ENCODE measurements at regions not wholly inside any gene's neighbourhood (a gene's known extent, or its start where the extent isn't known, plus 50 kb on each side); places are given as distances from the start of the nearest gene placed in this dataset.

DNA sequence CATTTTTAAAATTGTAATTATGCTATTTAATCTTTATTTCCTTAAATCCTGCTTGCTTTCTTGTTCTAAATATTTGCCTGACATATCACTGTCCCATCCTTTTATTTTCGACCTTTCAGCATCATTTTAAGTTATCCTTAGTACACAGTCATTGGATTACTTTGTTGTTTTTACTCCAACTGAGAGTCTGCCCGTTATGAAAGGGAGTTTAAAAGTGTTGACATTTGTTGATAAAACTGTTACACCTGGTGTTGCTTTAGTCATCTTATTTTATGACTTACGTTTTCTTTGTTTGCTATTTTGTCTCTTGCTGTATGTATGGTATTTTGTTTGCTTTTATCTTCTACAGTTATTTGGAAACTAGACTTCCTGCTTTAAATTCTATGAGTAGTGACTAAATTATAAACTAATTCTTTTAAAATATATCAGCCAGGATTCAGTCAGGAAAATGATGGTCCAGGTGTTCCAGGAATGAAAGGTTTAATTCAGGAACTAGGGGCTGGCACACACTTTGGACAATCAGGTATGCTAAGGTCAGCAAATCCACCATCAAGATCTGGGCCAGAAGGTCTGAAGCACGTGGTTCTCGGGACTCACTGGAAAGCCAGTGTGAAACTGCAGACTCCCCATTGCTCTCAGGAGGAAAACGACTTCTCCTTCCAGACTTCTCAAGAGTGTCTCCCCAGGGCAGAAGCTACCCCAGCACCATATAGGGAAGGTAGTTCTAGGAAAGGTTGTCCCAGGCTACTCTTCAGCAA is 86.0 kb downstream of the RASSF10 start:
- no peak overlapping the region for H3K27ac ChIP-seq (replicated peaks in 1 of 4)
- intact Hi-C loops (cut with DNase I) = no loop called here
- no peak overlapping the region for H3K4me3 ChIP-seq
- H3K36me3 ChIP-seq = no peaks in the 10 kb centered on the region
- TF ChIP-seq EP300 (IDR thresholded peaks at IDR 0.05) (no peak), POLR2AphosphoS5 (IDR thresholded peaks at IDR 0.05) (no peak), POLR2A (IDR thresholded peaks at IDR 0.05; ENCODE audit: low read depth) (no peak)
- TF ChIP-seq, protein P1, sequence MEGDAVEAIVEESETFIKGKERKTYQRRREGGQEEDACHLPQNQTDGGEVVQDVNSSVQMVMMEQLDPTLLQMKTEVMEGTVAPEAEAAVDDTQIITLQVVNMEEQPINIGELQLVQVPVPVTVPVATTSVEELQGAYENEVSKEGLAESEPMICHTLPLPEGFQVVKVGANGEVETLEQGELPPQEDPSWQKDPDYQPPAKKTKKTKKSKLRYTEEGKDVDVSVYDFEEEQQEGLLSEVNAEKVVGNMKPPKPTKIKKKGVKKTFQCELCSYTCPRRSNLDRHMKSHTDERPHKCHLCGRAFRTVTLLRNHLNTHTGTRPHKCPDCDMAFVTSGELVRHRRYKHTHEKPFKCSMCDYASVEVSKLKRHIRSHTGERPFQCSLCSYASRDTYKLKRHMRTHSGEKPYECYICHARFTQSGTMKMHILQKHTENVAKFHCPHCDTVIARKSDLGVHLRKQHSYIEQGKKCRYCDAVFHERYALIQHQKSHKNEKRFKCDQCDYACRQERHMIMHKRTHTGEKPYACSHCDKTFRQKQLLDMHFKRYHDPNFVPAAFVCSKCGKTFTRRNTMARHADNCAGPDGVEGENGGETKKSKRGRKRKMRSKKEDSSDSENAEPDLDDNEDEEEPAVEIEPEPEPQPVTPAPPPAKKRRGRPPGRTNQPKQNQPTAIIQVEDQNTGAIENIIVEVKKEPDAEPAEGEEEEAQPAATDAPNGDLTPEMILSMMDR (IDR thresholded peaks at IDR 0.05) = no peak
- DNase-seq (ENCODE audit: extremely low spot score) = no peak
- no peaks in the 10 kb centered on the region for H3K9me3 ChIP-seq
- no peaks in the 10 kb centered on the region for H3K27me3 ChIP-seq
- no peaks in the 10 kb centered on the region for H3K4me1 ChIP-seq
- WGBS = 56% methylated on average over 6 of the region's 6 CpGs

DNA sequence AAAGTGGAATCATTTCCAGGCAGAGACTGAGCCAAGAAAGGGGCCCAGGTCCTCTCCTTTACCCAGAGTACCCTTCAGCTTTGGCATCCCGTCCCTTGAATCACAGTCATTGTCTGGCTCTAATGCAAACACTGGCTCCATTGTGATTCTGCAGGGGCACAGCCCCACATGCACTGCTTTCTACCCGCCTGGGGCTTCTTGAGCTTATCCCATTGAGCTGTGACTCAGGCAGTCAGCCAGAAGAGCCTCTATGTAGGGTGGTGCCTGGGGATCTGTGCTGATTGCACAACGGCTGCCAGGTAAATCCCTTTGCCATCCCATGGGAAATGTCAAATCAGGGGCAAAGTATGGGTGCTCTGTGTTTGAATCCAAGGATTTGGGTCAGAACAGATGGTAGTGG is 88.9 kb downstream of the RASSF10 start:
- intact Hi-C loops (cut with DNase I) = no loop called here
- TF ChIP-seq POLR2AphosphoS5 (IDR thresholded peaks at IDR 0.05) (no peak), EP300 (IDR thresholded peaks at IDR 0.05) (no peak), POLR2A (IDR thresholded peaks at IDR 0.05; ENCODE audit: low read depth) (no peak)
- TF ChIP-seq, protein P1 (IDR thresholded peaks at IDR 0.05) = no peak
- Histone ChIP-seq H3K27me3 (no peaks in the 10 kb centered on the region), H3K4me1 (no peaks in the 10 kb centered on the region), H3K27ac (replicated peaks in 1 of 4) (no peak overlapping the region), H3K36me3 (no peaks in the 10 kb centered on the region), H3K9me3 (no peaks in the 10 kb centered on the region), H3K4me3 (no peak overlapping the region)
- WGBS = 89% methylated on average over 3 of the region's 3 CpGs
- peak; percentile 74 for DNase-seq (ENCODE audit: extremely low spot score)

DNA sequence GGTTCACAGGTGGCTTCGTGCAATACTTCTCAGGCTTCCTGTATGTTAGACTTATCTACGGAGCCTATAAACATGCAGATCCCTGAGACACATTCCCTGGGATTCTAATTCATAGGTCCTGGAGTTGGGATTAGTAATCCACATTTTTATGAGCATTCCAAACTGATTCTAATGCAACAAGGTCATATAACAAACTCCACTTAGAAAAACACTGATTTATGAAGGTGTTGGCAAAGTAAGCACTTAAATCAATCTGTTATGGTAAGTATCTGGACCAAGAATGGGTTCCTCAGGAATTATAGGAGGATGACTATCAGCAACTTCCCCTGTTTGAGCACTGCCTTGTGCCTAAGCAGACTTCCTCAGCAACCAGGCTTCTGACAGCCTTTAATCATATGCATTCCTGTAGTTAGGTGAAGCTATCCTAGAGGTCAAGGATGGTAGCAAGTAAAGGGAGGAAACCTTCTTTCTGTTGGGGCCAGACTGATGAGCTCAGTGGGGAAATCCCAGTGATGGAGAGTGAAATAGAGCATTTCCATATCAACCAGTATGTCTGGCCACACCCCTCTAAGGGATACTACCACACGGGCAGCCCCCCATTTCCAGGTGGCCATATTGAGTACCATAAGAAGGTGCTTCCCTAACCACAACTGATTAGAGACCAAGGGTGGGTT is 89.6 kb downstream of the RASSF10 start:
- Histone ChIP-seq H3K36me3 (no peaks in the 10 kb centered on the region), H3K27ac (replicated peaks in 1 of 4) (no peak overlapping the region), H3K27me3 (no peaks in the 10 kb centered on the region), H3K4me1 (no peaks in the 10 kb centered on the region), H3K9me3 (no peaks in the 10 kb centered on the region), H3K4me3 (no peak overlapping the region)
- WGBS = 86% methylated on average over 3 of the region's 3 CpGs
- peak; percentile 55 for DNase-seq (ENCODE audit: extremely low spot score)
- intact Hi-C loops (cut with DNase I) = no loop called here
- no peak for TF ChIP-seq POLR2AphosphoS5 (IDR thresholded peaks at IDR 0.05)

DNA sequence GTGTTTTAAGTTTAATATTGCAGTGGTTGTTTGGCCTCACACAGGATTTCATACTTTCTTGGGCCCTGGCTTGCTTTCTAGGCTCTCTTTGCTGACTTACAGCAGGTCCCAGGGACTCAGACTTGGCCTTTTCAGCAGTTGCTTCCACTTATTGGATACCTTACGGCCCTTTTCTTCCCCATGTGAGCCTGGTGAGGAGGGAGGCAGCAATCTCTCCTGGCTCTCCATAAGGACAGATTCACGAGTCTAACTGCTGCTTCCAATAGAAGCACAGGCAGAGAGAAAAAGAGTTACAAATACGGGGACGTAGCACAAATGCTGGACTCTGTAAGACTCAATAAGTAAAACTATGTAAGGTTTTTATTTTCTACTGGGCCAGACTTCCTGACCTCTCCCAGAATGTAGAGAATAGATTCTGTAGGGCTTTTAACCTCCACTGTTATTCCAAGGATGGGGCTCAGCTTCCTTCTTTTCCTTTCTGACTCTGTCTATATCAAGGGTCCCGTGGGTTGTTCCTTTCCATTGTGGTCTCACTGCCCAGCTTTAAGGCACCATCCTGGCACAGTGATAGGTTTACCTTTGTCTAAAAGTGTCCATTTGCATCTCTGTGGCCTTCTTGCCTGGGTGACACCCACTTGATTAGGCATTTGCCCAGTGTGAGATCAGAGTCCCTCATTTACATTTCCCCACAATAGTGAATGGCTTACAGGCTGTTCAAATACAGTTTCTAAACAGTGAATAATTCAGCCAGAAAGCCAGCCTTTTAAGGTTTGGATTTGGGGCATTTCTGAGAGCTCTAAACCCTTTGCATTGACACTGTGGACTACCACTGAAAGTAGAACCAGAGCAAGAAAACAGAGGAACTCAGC is 92.8 kb downstream of the RASSF10 start:
- Histone ChIP-seq H3K36me3 (no peaks in the 10 kb centered on the region), H3K9me3 (no peaks in the 10 kb centered on the region), H3K27me3 (no peaks in the 10 kb centered on the region), H3K4me1 (no peaks in the 10 kb centered on the region), H3K4me3 (no peak overlapping the region), H3K27ac (replicated peaks in 1 of 4) (no peak overlapping the region)
- TF ChIP-seq, protein P1 (IDR thresholded peaks at IDR 0.05) = no peak
- TF ChIP-seq POLR2A (IDR thresholded peaks at IDR 0.05; ENCODE audit: low read depth) = no peak
- TF ChIP-seq EP300 (IDR thresholded peaks at IDR 0.05) = no peak
- no peak for TF ChIP-seq POLR2AphosphoS5 (IDR thresholded peaks at IDR 0.05)
- DNase-seq (ENCODE audit: extremely low spot score) = peak; percentile 81
- intact Hi-C loops (cut with DNase I) = no loop called here
- WGBS = 77% methylated on average over 5 of the region's 5 CpGs

DNA sequence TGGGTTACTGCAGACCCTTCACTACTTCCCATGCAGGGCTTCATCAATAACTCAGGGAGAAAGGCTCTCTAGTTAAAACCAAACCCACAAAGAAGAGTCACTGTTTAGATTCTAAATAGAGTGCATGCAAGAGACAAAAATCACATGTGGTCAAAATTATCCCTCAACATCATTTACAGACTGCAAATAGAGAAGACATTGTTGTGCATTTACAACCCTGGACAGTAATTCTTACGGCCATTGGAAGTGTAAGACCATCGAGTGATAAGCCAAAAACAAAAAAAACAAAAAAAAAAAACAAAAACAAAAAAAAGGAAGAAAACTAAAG is 93.4 kb downstream of the RASSF10 start:
- H3K27me3 ChIP-seq = no peaks in the 10 kb centered on the region
- H3K4me1 ChIP-seq = no peaks in the 10 kb centered on the region
- no peaks in the 10 kb centered on the region for H3K9me3 ChIP-seq
- DNase-seq (ENCODE audit: extremely low spot score) = no peak
- TF ChIP-seq, protein P1 (IDR thresholded peaks at IDR 0.05) = no peak
- TF ChIP-seq EP300 (IDR thresholded peaks at IDR 0.05) (no peak), POLR2AphosphoS5 (IDR thresholded peaks at IDR 0.05) (no peak), POLR2A (IDR thresholded peaks at IDR 0.05; ENCODE audit: low read depth) (no peak)
- H3K4me3 ChIP-seq = no peak overlapping the region
- WGBS = 82% methylated on average over 2 of the region's 2 CpGs
- intact Hi-C loops (cut with DNase I) = no loop called here
- H3K36me3 ChIP-seq = no peaks in the 10 kb centered on the region
- H3K27ac ChIP-seq (replicated peaks in 1 of 4) = no peak overlapping the region
